ENCODE measurements at regions not wholly inside any gene's neighbourhood (a gene's known extent, or its start where the extent isn't known, plus 50 kb on each side); places are given as distances from the start of the nearest gene placed in this dataset.

DNA sequence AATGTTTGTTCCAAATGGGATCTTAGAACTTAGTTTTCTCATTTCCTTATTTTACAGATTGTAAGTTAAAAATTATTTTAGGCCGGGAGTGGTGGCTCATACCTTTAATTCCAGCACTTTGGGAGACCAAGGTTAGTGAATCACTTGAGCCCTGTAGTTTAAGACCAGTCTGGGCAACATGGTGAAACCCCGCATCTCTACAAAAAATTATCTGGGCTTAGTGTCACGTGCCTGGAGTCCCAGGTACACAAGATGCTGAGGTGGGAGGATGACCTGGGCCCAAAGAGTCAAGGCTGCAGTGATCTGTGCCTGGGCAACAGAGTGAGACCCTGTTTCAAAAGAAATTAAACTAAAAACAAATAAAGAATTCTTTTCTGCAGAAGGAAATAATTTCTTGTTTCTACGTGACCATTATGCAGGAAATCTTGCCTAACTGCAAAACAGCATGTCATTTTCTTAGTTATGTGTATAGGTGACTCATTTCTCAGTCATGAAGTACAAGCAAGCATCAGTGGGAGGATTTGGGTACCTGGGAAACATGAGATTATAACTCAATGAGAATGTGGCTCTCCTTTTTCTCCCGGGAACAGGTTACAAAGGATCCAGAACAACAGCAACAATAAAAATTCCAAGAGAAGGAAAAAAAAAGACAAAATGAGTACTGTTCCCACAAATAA lies 375.1 kb upstream of the ST8SIA4 start:
- no peak for DNase-seq
- Mint-ChIP-seq H3K4me1 (ENCODE audit: low read depth, unreplicated experiment) (peaks cover 2% of the 10 kb centered on the region), H3K27ac (ENCODE audit: unreplicated experiment) (no peak overlapping the region), H3K4me3 (ENCODE audit: unreplicated experiment) (no peak overlapping the region), H3K9me3 (ENCODE audit: unreplicated experiment) (no peaks in the 10 kb centered on the region), H3K27me3 (ENCODE audit: unreplicated experiment) (no peaks in the 10 kb centered on the region), H3K36me3 (ENCODE audit: unreplicated experiment) (no peaks in the 10 kb centered on the region)
- TF ChIP-seq, protein P1, sequence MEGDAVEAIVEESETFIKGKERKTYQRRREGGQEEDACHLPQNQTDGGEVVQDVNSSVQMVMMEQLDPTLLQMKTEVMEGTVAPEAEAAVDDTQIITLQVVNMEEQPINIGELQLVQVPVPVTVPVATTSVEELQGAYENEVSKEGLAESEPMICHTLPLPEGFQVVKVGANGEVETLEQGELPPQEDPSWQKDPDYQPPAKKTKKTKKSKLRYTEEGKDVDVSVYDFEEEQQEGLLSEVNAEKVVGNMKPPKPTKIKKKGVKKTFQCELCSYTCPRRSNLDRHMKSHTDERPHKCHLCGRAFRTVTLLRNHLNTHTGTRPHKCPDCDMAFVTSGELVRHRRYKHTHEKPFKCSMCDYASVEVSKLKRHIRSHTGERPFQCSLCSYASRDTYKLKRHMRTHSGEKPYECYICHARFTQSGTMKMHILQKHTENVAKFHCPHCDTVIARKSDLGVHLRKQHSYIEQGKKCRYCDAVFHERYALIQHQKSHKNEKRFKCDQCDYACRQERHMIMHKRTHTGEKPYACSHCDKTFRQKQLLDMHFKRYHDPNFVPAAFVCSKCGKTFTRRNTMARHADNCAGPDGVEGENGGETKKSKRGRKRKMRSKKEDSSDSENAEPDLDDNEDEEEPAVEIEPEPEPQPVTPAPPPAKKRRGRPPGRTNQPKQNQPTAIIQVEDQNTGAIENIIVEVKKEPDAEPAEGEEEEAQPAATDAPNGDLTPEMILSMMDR (IDR thresholded peaks at IDR 0.05; ENCODE audit: partially characterized antibody, unreplicated experiment): no peak

DNA sequence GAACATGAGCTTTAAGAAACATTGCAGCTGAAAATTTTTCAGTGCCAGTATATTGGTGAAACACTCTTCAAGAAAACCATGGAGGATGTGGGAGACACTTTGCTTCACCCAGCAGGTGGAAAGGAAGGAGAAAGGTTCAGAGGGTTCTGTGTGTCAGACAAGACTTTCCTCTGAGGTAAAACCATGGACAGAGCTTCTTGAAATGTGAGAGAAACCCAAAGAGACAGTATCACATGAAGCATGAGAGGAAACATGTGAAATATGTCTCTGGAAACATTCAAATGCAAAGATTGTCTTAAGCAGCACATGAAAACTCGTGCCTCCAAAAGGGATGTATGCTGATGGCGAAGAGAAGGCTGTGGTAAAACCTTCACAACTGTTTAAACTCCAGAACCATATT lies 368.9 kb upstream of the ST8SIA4 start:
- Mint-ChIP-seq H3K4me1 (ENCODE audit: low read depth, unreplicated experiment) (peaks cover 2% of the 10 kb centered on the region), H3K27ac (ENCODE audit: unreplicated experiment) (no peak overlapping the region), H3K4me3 (ENCODE audit: unreplicated experiment) (no peak overlapping the region), H3K9me3 (ENCODE audit: unreplicated experiment) (no peaks in the 10 kb centered on the region), H3K36me3 (ENCODE audit: unreplicated experiment) (no peaks in the 10 kb centered on the region), H3K27me3 (ENCODE audit: unreplicated experiment) (no peaks in the 10 kb centered on the region)
- DNase-seq: no peak
- TF ChIP-seq, protein P1 (IDR thresholded peaks at IDR 0.05; ENCODE audit: partially characterized antibody, unreplicated experiment): no peak

DNA sequence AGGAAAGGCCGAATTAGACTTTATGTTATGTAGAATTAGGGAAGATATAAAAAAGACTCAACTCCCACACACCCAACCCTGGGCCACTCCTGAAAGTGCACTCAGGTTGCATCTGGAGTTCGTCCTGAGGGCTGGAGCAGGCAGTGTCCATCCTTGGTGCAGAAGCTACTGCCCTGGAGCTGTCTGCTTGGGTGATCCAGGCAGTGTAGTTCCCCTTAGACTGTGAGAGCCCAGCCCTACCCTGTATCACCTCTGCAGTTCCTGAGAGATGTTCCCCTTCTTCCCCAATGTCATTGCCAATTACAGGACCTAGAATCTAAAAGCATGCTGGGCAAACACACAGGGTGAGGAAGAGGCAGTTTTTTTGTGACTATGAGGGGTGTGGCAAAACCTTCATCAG lies 368.3 kb upstream of the ST8SIA4 start:
- Mint-ChIP-seq H3K27ac (ENCODE audit: unreplicated experiment) (no peak overlapping the region), H3K36me3 (ENCODE audit: unreplicated experiment) (no peaks in the 10 kb centered on the region), H3K4me1 (ENCODE audit: low read depth, unreplicated experiment) (peaks cover 2% of the 10 kb centered on the region), H3K4me3 (ENCODE audit: unreplicated experiment) (no peak overlapping the region), H3K9me3 (ENCODE audit: unreplicated experiment) (no peaks in the 10 kb centered on the region), H3K27me3 (ENCODE audit: unreplicated experiment) (no peaks in the 10 kb centered on the region)
- no peak for DNase-seq
- TF ChIP-seq, protein P1 (IDR thresholded peaks at IDR 0.05; ENCODE audit: partially characterized antibody, unreplicated experiment): no peak

DNA sequence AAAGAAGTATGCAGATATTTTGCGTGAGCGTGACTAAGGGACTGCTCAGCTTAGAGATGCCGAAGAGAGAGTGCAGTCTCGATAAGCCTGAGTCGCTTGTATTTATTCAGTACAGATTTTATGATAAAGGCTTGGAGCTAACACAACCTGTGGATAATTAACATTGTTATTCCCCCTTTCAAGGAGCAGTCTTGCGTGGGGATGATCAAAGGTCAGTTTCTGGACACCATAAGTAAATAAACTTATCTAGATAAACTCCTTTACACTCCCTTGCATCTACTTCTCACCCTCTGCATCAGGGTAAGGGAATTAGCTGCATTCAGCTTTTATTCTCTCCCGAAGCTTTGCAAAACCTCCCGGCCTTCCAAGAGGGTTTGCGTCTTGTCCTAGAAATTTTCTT lies 357.8 kb upstream of the ST8SIA4 start:
- TF ChIP-seq, protein P1 (IDR thresholded peaks at IDR 0.05; ENCODE audit: partially characterized antibody, unreplicated experiment): no peak
- H3K36me3 Mint-ChIP-seq (ENCODE audit: unreplicated experiment): no peaks in the 10 kb centered on the region
- no peak overlapping the region for H3K27ac Mint-ChIP-seq (ENCODE audit: unreplicated experiment)
- H3K9me3 Mint-ChIP-seq (ENCODE audit: unreplicated experiment): peaks cover 5% of the 10 kb centered on the region
- H3K27me3 Mint-ChIP-seq (ENCODE audit: unreplicated experiment): no peaks in the 10 kb centered on the region
- no peaks in the 10 kb centered on the region for H3K4me1 Mint-ChIP-seq (ENCODE audit: low read depth, unreplicated experiment)
- H3K4me3 Mint-ChIP-seq (ENCODE audit: unreplicated experiment): no peak overlapping the region
- no peak for DNase-seq

DNA sequence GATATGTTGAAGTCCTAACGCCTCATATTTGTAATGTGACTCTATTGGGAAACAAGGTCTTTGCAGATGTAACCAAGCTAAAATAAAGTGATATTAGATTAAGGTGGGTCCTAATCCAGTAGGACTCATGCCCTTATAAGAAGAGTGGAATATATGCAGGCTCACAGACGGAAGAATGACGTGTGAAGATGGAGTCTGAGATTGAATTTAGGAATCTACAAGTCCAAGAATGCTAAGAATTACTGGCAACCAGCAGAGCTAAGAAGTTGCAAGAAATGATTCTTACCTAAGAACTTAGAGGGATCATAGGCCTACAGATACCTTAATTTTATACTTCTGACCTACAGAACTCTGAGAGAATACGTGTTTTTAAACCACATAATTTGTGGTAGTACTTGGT lies 350.0 kb upstream of the ST8SIA4 start:
- DNase-seq: no peak
- H3K9me3 Mint-ChIP-seq (ENCODE audit: unreplicated experiment): no peaks in the 10 kb centered on the region
- no peaks in the 10 kb centered on the region for H3K27me3 Mint-ChIP-seq (ENCODE audit: unreplicated experiment)
- H3K4me3 Mint-ChIP-seq (ENCODE audit: unreplicated experiment): no peak overlapping the region
- no peaks in the 10 kb centered on the region for H3K4me1 Mint-ChIP-seq (ENCODE audit: low read depth, unreplicated experiment)
- H3K36me3 Mint-ChIP-seq (ENCODE audit: unreplicated experiment): no peaks in the 10 kb centered on the region
- TF ChIP-seq, protein P1 (IDR thresholded peaks at IDR 0.05; ENCODE audit: partially characterized antibody, unreplicated experiment): no peak
- H3K27ac Mint-ChIP-seq (ENCODE audit: unreplicated experiment): no peak overlapping the region

All from glutamatergic neuron (in vitro differentiated cells).